GM18517 (cell line): ENCODE measurements at regions not wholly inside any gene's neighbourhood (a gene's known extent, or its start where the extent isn't known, plus 50 kb on each side); places are given as distances from the start of the nearest gene placed in this dataset.

Experiments used
- ATAC-seq: cut with Tn5 transposase; IDR thresholded peaks from one replicate; pipeline ENCODE4 v1.9.1; 2021; ENCODE audit warnings: mild to moderate bottlenecking, moderate library complexity; ENCODE audit not compliant: unreplicated experiment

DNA sequence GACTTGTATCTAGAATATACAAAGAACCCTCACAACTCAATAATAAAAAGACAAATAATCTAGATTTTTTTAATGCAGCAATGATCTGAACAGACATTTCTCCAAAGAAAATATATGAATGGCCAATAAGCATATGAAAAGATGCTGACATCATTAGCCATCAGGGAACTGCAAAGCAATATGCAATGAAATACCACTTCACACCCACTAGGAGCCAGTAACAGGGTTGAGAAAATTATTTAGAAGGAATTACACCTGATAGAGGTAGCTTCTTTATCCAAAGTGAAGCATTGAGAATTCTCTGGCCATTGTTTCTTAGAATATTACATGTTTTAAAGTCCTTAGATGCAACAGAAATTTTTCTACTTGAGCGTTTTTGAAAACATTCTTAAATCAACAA is 316.9 kb downstream of the KCNN2 start:
- no peak for ATAC-seq

DNA sequence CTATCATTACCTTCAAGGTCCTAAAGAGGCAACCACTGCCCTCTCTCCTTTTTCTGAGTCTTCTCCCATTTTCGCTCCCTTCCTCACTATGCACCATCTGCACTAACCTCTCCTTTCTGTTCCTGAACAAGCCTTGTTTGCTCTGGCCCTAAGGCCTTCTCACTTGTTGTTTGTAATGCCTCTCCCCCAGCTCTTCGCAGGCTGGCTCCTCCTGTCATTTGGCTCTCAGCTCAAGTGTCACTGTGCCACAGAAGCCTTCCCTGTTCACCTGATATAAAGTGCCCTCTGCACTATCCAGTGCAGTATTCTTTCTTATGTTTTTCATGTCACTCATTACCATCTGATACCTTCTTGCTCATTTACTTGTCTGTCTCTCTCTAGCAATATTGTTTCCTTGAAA is 303.7 kb downstream of the KCNN2 start:
- no peak for ATAC-seq

DNA sequence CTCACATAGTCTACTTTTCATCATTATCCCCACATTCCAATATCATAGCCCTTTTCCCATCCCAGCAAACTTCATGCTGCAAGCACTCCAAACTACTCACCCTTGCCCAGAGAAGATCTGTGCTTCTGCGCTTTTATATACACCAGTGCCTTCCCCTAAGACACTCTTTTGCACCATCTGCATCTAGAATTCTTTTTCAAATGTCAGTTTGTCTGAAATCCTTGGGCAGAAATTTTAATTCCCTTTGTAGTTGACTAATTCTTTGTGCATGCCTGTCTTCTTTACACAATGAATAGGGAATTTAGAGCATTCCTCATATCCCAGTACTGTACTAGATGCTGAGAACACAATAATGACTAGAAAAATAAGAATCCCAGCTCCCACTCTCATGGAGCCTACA is 298.9 kb downstream of the KCNN2 start:
- ATAC-seq, result no peak

DNA sequence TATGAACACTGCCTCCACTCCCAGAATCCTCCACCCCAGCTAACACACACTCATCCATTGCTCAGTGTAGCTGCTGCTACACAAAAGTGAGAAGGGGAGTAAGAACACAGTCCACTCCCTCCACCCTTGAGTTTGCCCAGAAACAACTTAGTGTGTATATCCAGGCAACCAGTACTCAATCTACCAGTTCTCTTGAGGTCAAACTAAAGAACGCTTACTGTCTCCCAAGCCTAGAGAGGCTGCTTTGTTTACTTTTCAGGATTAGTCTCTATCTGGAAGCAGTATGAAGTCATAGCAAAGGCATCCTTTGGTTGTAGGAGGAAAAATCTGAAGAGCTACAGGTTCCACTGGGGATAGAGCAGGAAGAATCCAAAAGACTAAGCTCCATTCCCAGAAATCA is 296.3 kb downstream of the KCNN2 start:
- ATAC-seq, result no peak

DNA sequence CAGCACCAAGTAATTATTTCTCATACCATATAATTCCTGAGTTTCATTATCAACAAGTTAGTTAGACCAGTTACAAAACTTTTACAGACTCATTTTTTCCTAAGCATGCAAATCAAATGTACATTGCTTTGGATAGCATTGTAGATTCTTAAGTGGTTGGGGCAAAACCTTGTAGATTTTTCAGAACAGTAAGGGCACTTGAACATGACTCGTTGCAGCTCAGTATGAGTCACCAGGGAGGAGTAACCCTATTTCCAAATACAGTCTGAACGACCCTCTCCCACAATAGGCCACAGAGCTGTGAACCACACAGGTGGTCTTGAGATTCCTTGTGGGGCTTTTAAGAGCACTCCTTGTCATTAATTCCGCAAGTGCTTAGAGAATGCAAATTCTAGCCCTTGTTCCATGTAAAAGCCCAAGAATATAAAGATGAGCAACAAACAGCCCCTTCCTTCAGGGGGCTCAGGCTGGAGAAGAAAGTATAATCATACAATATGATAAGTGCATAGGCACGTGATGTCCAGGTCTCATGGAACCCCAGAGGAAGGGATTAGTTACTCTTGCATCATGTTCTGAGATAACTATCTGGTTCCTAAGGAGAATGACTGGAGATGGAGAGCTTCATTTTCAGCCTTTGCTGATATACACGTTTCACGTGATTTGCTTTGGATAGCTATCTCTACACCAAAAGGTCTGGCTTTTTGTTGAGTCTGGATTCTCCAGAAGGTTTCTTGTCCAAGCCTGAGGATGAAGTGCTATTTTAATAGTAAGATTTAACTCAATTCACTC is 295.7 kb downstream of the KCNN2 start:
- no peak for ATAC-seq

DNA sequence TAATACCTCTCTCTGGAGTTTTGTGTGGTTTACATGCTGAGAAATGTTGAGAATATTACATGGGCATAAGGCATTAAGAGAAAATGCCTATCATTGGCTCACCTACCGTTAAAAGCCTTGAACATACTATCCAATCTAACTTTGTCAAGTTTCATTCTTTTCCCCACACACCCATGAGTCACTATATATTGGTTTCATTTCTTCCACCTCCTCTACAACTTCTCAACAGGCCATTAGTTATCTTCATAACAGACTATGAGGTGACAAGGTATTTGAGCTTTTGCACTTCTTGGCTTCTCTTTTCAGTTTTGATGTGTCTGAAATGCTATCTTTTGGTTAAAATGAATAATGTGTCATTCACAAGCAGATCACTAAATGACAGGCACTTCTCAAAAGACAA is 288.0 kb downstream of the KCNN2 start:
- ATAC-seq, result no peak

DNA sequence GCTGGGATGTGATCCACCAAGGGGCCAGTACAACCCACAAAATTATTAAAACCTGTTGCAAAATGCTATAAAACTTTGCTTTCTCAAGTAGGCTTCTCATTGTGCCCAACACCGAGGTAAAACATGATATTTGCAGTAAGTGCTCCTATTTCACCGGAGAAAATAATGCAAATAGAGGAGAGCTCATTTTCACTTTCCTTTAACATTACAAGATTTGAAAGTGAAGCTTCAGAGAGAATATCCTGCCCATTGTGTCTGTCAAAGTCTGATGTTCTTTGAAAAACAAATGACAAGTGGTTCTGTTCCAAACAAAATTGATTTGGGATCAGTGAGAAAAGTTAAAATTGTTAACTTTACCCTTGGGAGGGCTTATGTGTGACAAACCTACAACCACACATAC is 287.1 kb downstream of the KCNN2 start:
- ATAC-seq, result no peak

DNA sequence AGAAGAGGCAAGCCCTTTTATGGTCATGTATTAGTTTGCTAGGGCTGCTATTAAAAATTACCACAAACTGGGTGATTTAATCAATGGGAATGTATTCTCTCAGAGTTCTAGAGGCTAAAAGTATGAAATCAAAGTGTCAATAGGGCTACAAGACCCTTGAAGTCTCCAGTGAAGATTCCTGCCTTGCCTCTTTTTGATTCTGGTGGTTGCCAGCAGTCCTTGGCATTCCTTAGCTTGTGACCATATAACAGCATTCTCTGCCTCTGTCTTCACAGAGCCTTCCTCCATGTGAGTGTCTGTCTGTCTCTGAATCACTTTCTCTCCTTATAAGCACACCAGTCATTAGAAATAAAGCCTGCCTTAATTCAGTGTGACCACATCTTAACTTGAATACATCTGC is 282.7 kb downstream of the KCNN2 start:
- no peak for ATAC-seq

DNA sequence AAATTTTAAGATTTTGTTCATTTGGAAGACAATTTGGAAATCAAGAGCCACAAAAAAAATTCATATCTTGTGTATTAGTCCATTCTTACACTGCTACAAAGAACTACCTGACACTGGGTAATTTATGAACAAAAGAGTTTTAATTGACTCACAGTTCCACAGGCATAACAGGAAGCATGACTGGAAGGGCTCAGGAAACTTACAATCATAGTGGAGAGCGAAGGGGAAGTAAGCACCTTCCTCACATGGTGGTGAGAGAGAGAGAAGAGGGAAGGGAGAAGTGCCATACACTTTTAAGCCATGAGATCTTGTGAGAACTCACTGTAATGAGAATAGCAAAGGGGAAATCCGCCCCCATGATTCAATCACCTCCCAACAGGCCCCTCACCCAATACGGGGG is 274.4 kb downstream of the KCNN2 start:
- no peak for ATAC-seq

DNA sequence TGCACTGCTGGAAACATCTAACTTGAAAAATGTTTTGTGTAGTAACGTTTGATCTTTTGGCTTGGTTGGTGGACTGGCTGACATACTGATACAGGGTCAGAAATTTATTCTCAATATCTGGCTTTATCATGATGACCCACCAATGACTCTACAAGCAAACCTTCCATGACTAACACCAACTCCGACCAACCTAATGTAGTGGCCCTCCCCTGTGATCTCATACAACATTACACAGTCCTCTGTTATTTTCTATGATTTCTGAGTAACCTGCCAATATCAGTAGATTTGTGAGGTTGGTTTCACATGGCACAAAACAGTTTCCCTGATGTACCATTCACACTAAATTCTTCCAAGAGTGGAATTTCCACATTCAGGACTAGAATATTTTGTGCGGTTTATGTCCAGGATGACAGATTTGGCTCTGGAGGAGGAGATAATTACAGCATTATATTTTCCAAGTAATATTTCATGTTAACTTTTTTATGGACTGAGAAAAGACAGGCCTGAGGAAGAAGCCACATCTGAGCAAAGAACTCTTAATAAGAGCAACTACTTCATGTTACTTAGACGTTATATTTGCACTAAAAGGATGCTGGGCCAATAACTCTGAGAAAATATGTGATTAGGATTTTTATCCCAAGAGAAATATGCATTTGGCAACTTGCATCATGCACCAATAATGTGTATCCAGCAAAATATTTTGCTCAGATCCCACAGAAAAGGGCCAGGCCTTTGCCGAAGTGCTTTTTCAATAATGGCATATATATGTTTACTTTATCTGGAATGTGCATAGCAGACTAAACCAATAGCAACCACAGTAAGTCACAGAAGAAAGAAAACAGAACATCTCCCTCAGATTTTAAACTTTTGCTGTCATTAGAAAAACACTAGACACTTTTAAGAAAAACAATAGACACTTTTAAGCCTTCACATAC is 273.4 kb downstream of the KCNN2 start:
- ATAC-seq, result no peak

DNA sequence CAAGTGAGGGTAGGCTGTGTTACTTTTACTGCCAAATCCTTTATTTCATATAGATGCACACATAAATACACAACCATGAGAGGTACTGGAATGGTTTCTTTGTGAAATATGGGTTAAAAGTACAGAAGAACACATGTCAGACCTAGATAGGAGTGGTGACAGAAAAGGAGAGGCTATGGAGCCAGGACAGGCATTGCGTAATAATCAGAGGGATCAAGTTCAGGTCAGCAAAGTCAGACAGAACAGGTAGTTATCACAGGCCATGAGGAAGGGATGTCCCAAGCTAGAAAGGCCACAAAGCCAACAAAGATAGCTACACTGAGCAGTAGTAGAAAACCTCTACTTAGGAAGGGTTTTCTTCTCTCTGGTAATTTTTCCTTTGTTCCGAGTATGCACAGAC is 272.6 kb downstream of the KCNN2 start:
- no peak for ATAC-seq

DNA sequence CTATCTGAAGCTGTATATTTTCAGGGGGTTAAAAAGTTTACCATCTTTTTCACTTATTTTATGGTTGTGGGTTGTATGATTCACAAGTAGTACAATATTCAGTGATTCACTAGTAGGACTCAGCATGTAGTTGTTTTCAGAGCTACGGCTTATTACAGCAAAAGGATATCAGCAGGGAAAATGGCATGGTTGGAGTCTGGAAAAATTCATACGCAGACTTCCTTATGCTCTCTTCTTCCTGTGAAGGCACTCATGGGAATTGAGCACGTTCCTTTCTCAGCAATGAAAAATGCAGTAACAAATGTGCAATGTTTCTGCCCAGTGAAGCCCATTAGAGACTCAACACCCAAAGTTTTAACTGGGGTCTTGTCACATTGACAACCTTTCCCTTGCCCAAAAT is 250.5 kb downstream of the KCNN2 start:
- ATAC-seq, result no peak

DNA sequence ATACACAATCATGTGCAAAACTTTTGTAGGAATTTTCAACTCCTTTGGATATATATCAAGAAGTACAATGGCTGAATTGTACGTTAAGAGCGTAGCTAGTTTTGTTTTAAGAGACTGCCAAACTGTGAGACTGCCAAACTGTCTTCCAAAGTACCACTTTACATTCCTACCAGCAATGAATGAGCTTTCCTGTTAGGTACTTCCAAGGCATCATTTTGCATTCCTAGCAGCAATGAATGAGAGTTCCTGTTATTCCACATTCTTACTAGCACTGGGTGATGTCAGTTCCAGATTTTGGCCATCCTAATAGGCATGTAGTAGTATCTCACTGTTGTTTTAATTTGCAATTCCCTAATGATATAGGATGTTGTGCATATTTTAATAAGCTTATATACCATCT is 219.3 kb downstream of the KCNN2 start:
- no peak for ATAC-seq

DNA sequence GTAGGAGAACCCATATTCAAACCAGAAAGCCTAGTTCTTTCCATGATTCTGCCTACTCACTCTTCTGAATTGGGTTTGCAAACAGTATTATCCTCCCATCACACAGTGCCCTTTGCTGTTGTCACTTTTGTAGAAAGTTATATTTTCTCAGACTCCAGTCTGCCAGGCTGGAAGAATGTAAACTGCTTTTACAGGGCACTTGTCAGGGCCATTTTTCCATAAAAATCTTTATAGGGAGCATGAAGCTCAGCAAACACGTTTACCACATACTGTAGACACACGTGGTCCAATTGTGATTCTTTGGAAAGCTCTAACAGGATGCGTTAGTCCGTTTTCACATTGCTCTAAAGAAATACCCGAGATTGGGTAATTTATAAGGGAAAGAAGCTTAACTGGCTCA is 204.0 kb downstream of the KCNN2 start:
- no peak for ATAC-seq

DNA sequence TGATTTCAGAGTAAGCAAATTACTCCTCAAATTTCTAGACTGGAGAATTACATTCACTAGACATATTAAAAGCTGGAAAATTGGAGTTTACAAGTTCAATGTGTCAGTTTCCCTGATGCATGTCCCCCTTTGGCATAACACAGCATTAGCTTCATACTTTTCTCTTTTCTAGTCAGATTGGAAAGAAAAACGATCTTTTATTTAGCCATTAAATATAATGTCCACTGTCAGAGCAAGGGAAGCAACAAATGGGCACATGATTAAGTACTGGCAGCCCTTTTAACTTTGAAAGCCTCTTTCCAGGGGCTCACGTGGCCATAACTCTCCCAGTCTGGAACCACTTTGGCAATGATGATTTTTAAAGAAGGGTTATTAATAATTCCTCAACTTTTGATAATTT is 203.3 kb downstream of the KCNN2 start:
- ATAC-seq, result no peak

DNA sequence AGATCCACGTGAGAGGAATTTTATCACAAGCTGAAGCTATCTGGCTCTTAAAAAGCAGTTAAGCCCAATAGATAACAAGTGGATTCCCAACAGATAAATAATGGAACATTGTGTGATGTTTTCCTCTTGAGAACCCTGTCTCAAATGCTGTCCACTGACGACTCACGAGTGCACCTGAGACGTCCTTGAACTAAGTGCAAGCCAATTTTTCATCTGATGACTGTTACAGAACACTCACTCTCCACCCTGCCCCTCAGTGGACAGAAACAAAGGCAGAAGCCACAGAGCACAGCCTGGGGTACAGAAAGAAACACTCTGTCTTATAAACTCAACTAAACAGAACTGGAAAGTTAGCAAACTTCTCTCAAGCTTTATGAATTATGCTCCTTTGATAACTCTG is 199.5 kb downstream of the KCNN2 start:
- ATAC-seq, result no peak
